HL-60 (cell line): ENCODE measurements at regions not wholly inside any gene's neighbourhood (a gene's known extent, or its start where the extent isn't known, plus 50 kb on each side); places are given as distances from the start of the nearest gene placed in this dataset.

Experiments used
- GABPA ChIP-seq: IDR thresholded peaks from 2 replicates; pipeline ENCODE4 v1.6.1; 2012; ENCODE audit warnings: low read depth
- POLR2AphosphoS5 ChIP-seq: IDR thresholded peaks from 2 replicates; pipeline ENCODE4 v1.6.1; 2012; ENCODE audit warnings: low read depth
- REST ChIP-seq: IDR thresholded peaks from 2 replicates; pipeline ENCODE4 v1.6.1; 2012; ENCODE audit warnings: low read depth; ENCODE audit not compliant: insufficient replicate concordance
- SPI1 ChIP-seq: IDR thresholded peaks from 2 replicates; pipeline ENCODE4 v1.6.1; 2012; ENCODE audit warnings: low read depth, mild to moderate bottlenecking, borderline replicate concordance
- TF ChIP-seq, protein P1 (sequence below): IDR thresholded peaks from one replicate; pipeline ENCODE4 v1.5.1; 2011; ENCODE audit warnings: low read length, control low read depth, inconsistent platforms; ENCODE audit not compliant: insufficient read depth

DNA sequence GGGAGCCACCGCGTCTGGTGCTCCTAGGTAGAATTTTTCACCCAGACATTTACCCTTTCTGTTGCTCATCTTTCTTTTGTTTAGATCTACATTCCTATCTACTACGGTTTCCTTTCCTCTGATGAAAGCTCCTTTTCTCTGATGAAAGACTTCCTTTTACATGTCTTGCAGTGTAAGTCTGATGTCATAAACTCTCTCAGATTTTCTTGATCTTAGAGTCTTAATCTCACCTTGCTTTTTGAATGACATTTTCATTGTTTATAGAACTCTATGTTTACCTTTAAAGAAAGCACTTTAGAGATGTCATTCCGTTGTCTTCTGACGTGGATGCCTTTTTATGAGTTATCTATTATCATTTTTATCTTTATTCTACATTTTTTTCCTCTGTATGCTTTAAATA, 171.8 kb upstream of the MTPN start:
- no peak for TF ChIP-seq REST
- TF ChIP-seq, protein P1, sequence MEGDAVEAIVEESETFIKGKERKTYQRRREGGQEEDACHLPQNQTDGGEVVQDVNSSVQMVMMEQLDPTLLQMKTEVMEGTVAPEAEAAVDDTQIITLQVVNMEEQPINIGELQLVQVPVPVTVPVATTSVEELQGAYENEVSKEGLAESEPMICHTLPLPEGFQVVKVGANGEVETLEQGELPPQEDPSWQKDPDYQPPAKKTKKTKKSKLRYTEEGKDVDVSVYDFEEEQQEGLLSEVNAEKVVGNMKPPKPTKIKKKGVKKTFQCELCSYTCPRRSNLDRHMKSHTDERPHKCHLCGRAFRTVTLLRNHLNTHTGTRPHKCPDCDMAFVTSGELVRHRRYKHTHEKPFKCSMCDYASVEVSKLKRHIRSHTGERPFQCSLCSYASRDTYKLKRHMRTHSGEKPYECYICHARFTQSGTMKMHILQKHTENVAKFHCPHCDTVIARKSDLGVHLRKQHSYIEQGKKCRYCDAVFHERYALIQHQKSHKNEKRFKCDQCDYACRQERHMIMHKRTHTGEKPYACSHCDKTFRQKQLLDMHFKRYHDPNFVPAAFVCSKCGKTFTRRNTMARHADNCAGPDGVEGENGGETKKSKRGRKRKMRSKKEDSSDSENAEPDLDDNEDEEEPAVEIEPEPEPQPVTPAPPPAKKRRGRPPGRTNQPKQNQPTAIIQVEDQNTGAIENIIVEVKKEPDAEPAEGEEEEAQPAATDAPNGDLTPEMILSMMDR, result no peak
- no peak for TF ChIP-seq POLR2AphosphoS5
- TF ChIP-seq GABPA, result no peak
- TF ChIP-seq SPI1, result no peak
